Choroid plexus epithelial cell (primary cell): ENCODE measurements at regions not wholly inside any gene's neighbourhood (a gene's known extent, or its start where the extent isn't known, plus 50 kb on each side); places are given as distances from the start of the nearest gene placed in this dataset.
"Not testable (repeated sequence)": the region's sequence is repeated elsewhere in the genome, so short reads cannot be mapped to it uniquely, and the experiment has no call there.

Source experiments
- DNase-seq: peaks from one replicate; pipeline ENCODE4 v3.0.0-alpha.2; 2010; ENCODE audit warnings: low read depth
- H3K4me3 ChIP-seq: 2 replicates; pipeline ENCODE4 v1.5.1; 2011; ENCODE audit warnings: low read depth, mild to moderate bottlenecking, control low read depth, low read length, moderate library complexity
- CTCF ChIP-seq: conservative IDR thresholded peaks from 2 replicates; pipeline ENCODE4 v1.5.1; 2011; ENCODE audit warnings: low read depth, mild to moderate bottlenecking, control low read depth, inconsistent platforms, low read length, moderate library complexity

GRCh38 chr6:81590314-81590691 lies 162.2 kb downstream of the TENT5A start:
- DNase-seq, result no peak
- no peak for TF ChIP-seq CTCF
- H3K4me3 ChIP-seq, result no peak overlapping the region

- no peak overlapping the region for H3K4me3 ChIP-seq
- peak; percentile 19 for TF ChIP-seq CTCF
- DNase-seq, result peak; percentile 12
Measured at GRCh38 chr6:81589465-81590313, 162.8 kb downstream of the TENT5A start.

- not testable (repeated sequence) for DNase-seq, H3K4me3 ChIP-seq
Measured at GRCh38 chr6:81585686-81586085, 166.8 kb downstream of the TENT5A start.

GRCh38 chr6:81584156-81584555 lies 168.3 kb downstream of the TENT5A start:
- not testable (repeated sequence) for DNase-seq, H3K4me3 ChIP-seq

GRCh38 chr6:81575442-81575841 lies 177.0 kb downstream of the TENT5A start:
- TF ChIP-seq CTCF, result no peak
- H3K4me3 ChIP-seq, result no peak overlapping the region
- peak; percentile 18 for DNase-seq

- no peak overlapping the region for H3K4me3 ChIP-seq
- DNase-seq, result no peak
Measured at GRCh38 chr6:81572020-81572419, 180.5 kb downstream of the TENT5A start.

GRCh38 chr6:81570681-81571080 lies 181.8 kb downstream of the TENT5A start:
- TF ChIP-seq CTCF, result no peak
- DNase-seq, result no peak
- H3K4me3 ChIP-seq, result no peak overlapping the region

More at GRCh38 chr6:81572020-81572419, 180.5 kb downstream of the TENT5A start:
- TF ChIP-seq CTCF, result no peak

- no peak overlapping the region for H3K4me3 ChIP-seq
- no peak for TF ChIP-seq CTCF
- DNase-seq, result no peak
Measured at GRCh38 chr6:81568973-81569372, 183.5 kb downstream of the TENT5A start.
